ENCODE measurements at regions not wholly inside any gene's neighbourhood (a gene's known extent, or its start where the extent isn't known, plus 50 kb on each side); places are given as distances from the start of the nearest gene placed in this dataset.

DNA sequence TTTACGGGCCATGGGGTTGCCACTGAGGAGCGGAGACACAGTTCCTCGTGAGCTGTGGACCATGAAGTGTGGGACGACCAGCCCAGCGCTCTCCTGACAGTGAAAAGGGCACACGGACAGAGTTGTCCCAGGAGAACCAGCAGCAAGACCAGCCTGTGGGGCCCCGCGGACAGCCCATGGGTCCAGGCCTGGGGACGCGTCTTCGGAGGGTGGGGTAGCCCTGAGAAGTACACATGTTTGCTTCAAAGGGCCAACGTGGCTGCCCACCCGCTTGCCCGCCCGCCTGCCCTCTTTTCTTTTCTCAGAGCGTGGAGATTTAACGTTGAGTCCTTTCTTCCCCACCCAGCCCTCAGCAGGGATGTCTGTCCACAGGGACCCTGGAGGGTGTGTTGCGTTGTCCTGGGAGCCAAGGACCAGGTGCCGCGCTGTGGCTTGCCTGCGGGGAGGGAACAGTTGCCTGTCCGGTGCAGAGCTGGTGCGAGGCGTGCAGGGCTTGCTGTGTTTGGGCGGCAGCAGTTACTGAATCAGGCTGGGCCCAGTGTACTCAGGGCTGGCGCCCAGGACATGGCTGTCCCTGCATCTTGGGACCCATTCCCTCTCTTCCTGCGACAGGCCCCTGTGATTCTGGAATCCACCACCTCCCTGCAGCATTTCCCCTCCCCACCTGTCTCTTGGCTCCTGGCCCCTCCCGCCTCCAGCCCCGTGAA, 120.1 kb upstream of the HDAC4 start:
- no peak overlapping the region for H3K9ac ChIP-seq (ENCODE audit: control insufficient read depth, extremely low read depth, insufficient read depth, low read length)
- H3K9me1 ChIP-seq (ENCODE audit: control insufficient read depth, extremely low read depth, insufficient read depth, low read length) = no peaks in the 10 kb centered on the region
- TF ChIP-seq EZH2 (IDR thresholded peaks at IDR 0.05; ENCODE audit: low read length) (no peak), CTCF (optimal IDR thresholded peaks at IDR 0.05 in 1 of 3, IDR thresholded peaks at IDR 0.05 in 1 of 3, conservative IDR thresholded peaks at IDR 0.05 in 1 of 3; ENCODE audit: extremely low read depth in 1 of 3, insufficient read depth in 2 of 3, low read length in 3 of 3) (no peak)
- FAIRE-seq (no peak), DNase-seq (ENCODE audit: low read depth, low spot score) (no peak)
- no peaks in the 10 kb centered on the region for H3K79me2 ChIP-seq (ENCODE audit: control insufficient read depth, insufficient read depth, low read length)
- no peak overlapping the region for H3K4me2 ChIP-seq (ENCODE audit: control insufficient read depth, extremely low read depth, insufficient read depth, low read depth, low read length)
- no peaks in the 10 kb centered on the region for H3K36me3 ChIP-seq (ENCODE audit: control insufficient read depth in 2 of 2, extremely low read depth in 1 of 2, insufficient read depth in 2 of 2, low read length in 2 of 2)
- no peaks in the 10 kb centered on the region for H4K20me1 ChIP-seq (ENCODE audit: control insufficient read depth, extremely low read depth, insufficient read depth, low read length)
- H2AFZ ChIP-seq (ENCODE audit: control insufficient read depth, low read length) = no peak overlapping the region
- H3K9me3 ChIP-seq (ENCODE audit: control insufficient read depth, low read depth, low read length) = no peaks in the 10 kb centered on the region
- H3K4me3 ChIP-seq (ENCODE audit: control insufficient read depth in 2 of 3, extremely low read depth in 1 of 3, insufficient read depth in 2 of 3, low read depth in 1 of 3, low read length in 3 of 3) = no peak overlapping the region
- no peak overlapping the region for H3K27ac ChIP-seq (ENCODE audit: control insufficient read depth, insufficient read depth, low read length)
- no peaks in the 10 kb centered on the region for H3K4me1 ChIP-seq (ENCODE audit: control insufficient read depth, extremely low read depth, insufficient read depth, low read length)
- H3K27me3 ChIP-seq (ENCODE audit: control insufficient read depth, extremely low read depth, insufficient read depth, low read length) = no peaks in the 10 kb centered on the region
- dilution Hi-C loops (cut with MboI; ENCODE audit: extremely low pct_ligation_motif_present, low sequenced_read_pairs) = no loop called here

GRCh38 chr2:239519921-239520585, 119.2 kb upstream of the HDAC4 start:
- Histone ChIP-seq H4K20me1 (ENCODE audit: control insufficient read depth, extremely low read depth, insufficient read depth, low read length) (no peaks in the 10 kb centered on the region), H3K4me1 (ENCODE audit: control insufficient read depth, extremely low read depth, insufficient read depth, low read length) (no peaks in the 10 kb centered on the region), H2AFZ (ENCODE audit: control insufficient read depth, low read length) (no peak overlapping the region), H3K79me2 (ENCODE audit: control insufficient read depth, insufficient read depth, low read length) (no peaks in the 10 kb centered on the region), H3K9ac (ENCODE audit: control insufficient read depth, extremely low read depth, insufficient read depth, low read length) (no peak overlapping the region), H3K4me3 (ENCODE audit: control insufficient read depth in 2 of 3, extremely low read depth in 1 of 3, insufficient read depth in 2 of 3, low read depth in 1 of 3, low read length in 3 of 3) (no peak overlapping the region), H3K27ac (ENCODE audit: control insufficient read depth, insufficient read depth, low read length) (no peak overlapping the region), H3K9me1 (ENCODE audit: control insufficient read depth, extremely low read depth, insufficient read depth, low read length) (no peaks in the 10 kb centered on the region), H3K9me3 (ENCODE audit: control insufficient read depth, low read depth, low read length) (no peaks in the 10 kb centered on the region), H3K4me2 (ENCODE audit: control insufficient read depth, extremely low read depth, insufficient read depth, low read depth, low read length) (no peak overlapping the region), H3K36me3 (ENCODE audit: control insufficient read depth in 2 of 2, extremely low read depth in 1 of 2, insufficient read depth in 2 of 2, low read length in 2 of 2) (no peaks in the 10 kb centered on the region), H3K27me3 (ENCODE audit: control insufficient read depth, extremely low read depth, insufficient read depth, low read length) (no peaks in the 10 kb centered on the region)
- no peak for DNase-seq (ENCODE audit: low read depth, low spot score)
- FAIRE-seq = no peak
- dilution Hi-C loops (cut with MboI; ENCODE audit: extremely low pct_ligation_motif_present, low sequenced_read_pairs) = no loop called here
- TF ChIP-seq EZH2 (IDR thresholded peaks at IDR 0.05; ENCODE audit: low read length) (no peak), CTCF (optimal IDR thresholded peaks at IDR 0.05 in 1 of 3, IDR thresholded peaks at IDR 0.05 in 1 of 3, conservative IDR thresholded peaks at IDR 0.05 in 1 of 3; ENCODE audit: extremely low read depth in 1 of 3, insufficient read depth in 2 of 3, low read length in 3 of 3) (no peak)

Data from keratinocyte (primary cell).